ENCODE measurements at regions not wholly inside any gene's neighbourhood (a gene's known extent, or its start where the extent isn't known, plus 50 kb on each side); places are given as distances from the start of the nearest gene placed in this dataset.

- intact Hi-C loops (cut with DNase I), result no loop called here
- DNase-seq (ENCODE audit: low spot score), result no peak
Observed at GRCh38 chr15:37636736-37637135, 297.7 kb upstream of the TMCO5A start.

- intact Hi-C loops (cut with DNase I), result no loop called here
- DNase-seq (ENCODE audit: low spot score), result no peak
Observed at GRCh38 chr15:37638116-37638515, 296.3 kb upstream of the TMCO5A start.

GRCh38 chr15:37638691-37639090 is 295.7 kb upstream of the TMCO5A start:
- intact Hi-C loops (cut with DNase I), result no loop called here
- no peak for DNase-seq (ENCODE audit: low spot score)

- intact Hi-C loops (cut with DNase I), result no loop called here
- no peak for DNase-seq (ENCODE audit: low spot score)
Observed at GRCh38 chr15:37652646-37653417, 281.6 kb upstream of the TMCO5A start.

GRCh38 chr15:37678124-37678523 is 256.3 kb upstream of the TMCO5A start:
- intact Hi-C loops (cut with DNase I), result no loop called here
- DNase-seq (ENCODE audit: low spot score), result no peak

GRCh38 chr15:37679627-37680026 is 254.8 kb upstream of the TMCO5A start:
- intact Hi-C loops (cut with DNase I), result no loop called here

GRCh38 chr15:37682304-37682703 is 252.1 kb upstream of the TMCO5A start:
- intact Hi-C loops (cut with DNase I), result no loop called here

More at GRCh38 chr15:37679627-37680026, 254.8 kb upstream of the TMCO5A start:
- no peak for DNase-seq (ENCODE audit: low spot score)

GRCh38 chr15:37691911-37692310 is 242.5 kb upstream of the TMCO5A start:
- intact Hi-C loops (cut with DNase I), result no loop called here
- DNase-seq (ENCODE audit: low spot score), result no peak

More at GRCh38 chr15:37682304-37682703, 252.1 kb upstream of the TMCO5A start:
- DNase-seq (ENCODE audit: low spot score), result no peak

GRCh38 chr15:37693926-37694325 is 240.5 kb upstream of the TMCO5A start:
- intact Hi-C loops (cut with DNase I), result no loop called here
- DNase-seq (ENCODE audit: low spot score), result no peak

- no peak for DNase-seq (ENCODE audit: low spot score)
- intact Hi-C loops (cut with DNase I), result no loop called here
Observed at GRCh38 chr15:37695719-37696118, 238.7 kb upstream of the TMCO5A start.

GRCh38 chr15:37698679-37699078 is 235.8 kb upstream of the TMCO5A start:
- intact Hi-C loops (cut with DNase I), result no loop called here
- no peak for DNase-seq (ENCODE audit: low spot score)

- DNase-seq (ENCODE audit: low spot score), result no peak
- intact Hi-C loops (cut with DNase I), result no loop called here
Observed at GRCh38 chr15:37701230-37701629, 233.2 kb upstream of the TMCO5A start.

- intact Hi-C loops (cut with DNase I), result no loop called here
- DNase-seq (ENCODE audit: low spot score), result no peak
Observed at GRCh38 chr15:37709669-37710068, 224.8 kb upstream of the TMCO5A start.

GRCh38 chr15:37715101-37715500 is 219.3 kb upstream of the TMCO5A start:
- intact Hi-C loops (cut with DNase I), result no loop called here

GRCh38 chr15:37720267-37720666 is 214.2 kb upstream of the TMCO5A start:
- intact Hi-C loops (cut with DNase I), result no loop called here
- DNase-seq (ENCODE audit: low spot score), result no peak

More at GRCh38 chr15:37715101-37715500, 219.3 kb upstream of the TMCO5A start:
- DNase-seq (ENCODE audit: low spot score), result no peak

- intact Hi-C loops (cut with DNase I), result no loop called here
- DNase-seq (ENCODE audit: low spot score), result no peak
Observed at GRCh38 chr15:37731146-37731746, 203.2 kb upstream of the TMCO5A start.

- no peak for DNase-seq (ENCODE audit: low spot score)
- intact Hi-C loops (cut with DNase I), result no loop called here
Observed at GRCh38 chr15:37733628-37734027, 200.8 kb upstream of the TMCO5A start.

- intact Hi-C loops (cut with DNase I), result no loop called here
- no peak for DNase-seq (ENCODE audit: low spot score)
Observed at GRCh38 chr15:37740623-37741141, 193.8 kb upstream of the TMCO5A start.

GRCh38 chr15:37743826-37744225 is 190.6 kb upstream of the TMCO5A start:
- no peak for DNase-seq (ENCODE audit: low spot score)
- intact Hi-C loops (cut with DNase I), result no loop called here

- no peak for DNase-seq (ENCODE audit: low spot score)
- intact Hi-C loops (cut with DNase I), result no loop called here
Observed at GRCh38 chr15:37744521-37744920, 189.9 kb upstream of the TMCO5A start.

- intact Hi-C loops (cut with DNase I), result loop anchor here in 1 of 2 donors (10.0 kb wide), 1 partner anchor 743 kb away; no protein-coding TSS in a partner anchor
- DNase-seq (ENCODE audit: low spot score), result no peak
Observed at GRCh38 chr15:37751401-37751800, 183.0 kb upstream of the TMCO5A start.

Measured in posterior vena cava (tissue), 2 donors.